ENCODE measurements at regions not wholly inside any gene's neighbourhood (a gene's known extent, or its start where the extent isn't known, plus 50 kb on each side); places are given as distances from the start of the nearest gene placed in this dataset.
"Not testable (repeated sequence)": the region's sequence is repeated elsewhere in the genome, so short reads cannot be mapped to it uniquely, and the experiment has no call there.

- DNase-seq (ENCODE audit: low read depth in 2 of 2) = no peak
Observed at GRCh38 chr1:189311915-189312314, 1165.7 kb downstream of the BRINP3 start.

- DNase-seq (ENCODE audit: low read depth in 2 of 2) = no peak
Observed at GRCh38 chr1:189312499-189312898, 1165.2 kb downstream of the BRINP3 start.

GRCh38 chr1:189313488-189313887 is 1164.2 kb downstream of the BRINP3 start:
- DNase-seq (ENCODE audit: low read depth in 2 of 2) = no peak

- DNase-seq (ENCODE audit: low read depth in 2 of 2) = no peak
Observed at GRCh38 chr1:189315035-189315901, 1162.4 kb downstream of the BRINP3 start.

GRCh38 chr1:189323091-189323490 is 1154.6 kb downstream of the BRINP3 start:
- no peak for DNase-seq (ENCODE audit: low read depth in 2 of 2)

GRCh38 chr1:189331071-189331470 is 1146.6 kb downstream of the BRINP3 start:
- not testable (repeated sequence) for DNase-seq (ENCODE audit: low read depth in 2 of 2)

- DNase-seq (ENCODE audit: low read depth in 2 of 2) = no peak
Observed at GRCh38 chr1:189336115-189337100, 1141.3 kb downstream of the BRINP3 start.

GRCh38 chr1:189349607-189350006 is 1128.1 kb downstream of the BRINP3 start:
- DNase-seq (ENCODE audit: low read depth in 2 of 2) = no peak

- no peak for DNase-seq (ENCODE audit: low read depth in 2 of 2)
Observed at GRCh38 chr1:189350983-189351616, 1126.6 kb downstream of the BRINP3 start.

GRCh38 chr1:189351960-189352359 is 1125.7 kb downstream of the BRINP3 start:
- DNase-seq (ENCODE audit: low read depth in 2 of 2) = no peak

- no peak for DNase-seq (ENCODE audit: low read depth in 2 of 2)
Observed at GRCh38 chr1:189356206-189356605, 1121.5 kb downstream of the BRINP3 start.

- no peak for DNase-seq (ENCODE audit: low read depth in 2 of 2)
Observed at GRCh38 chr1:189357317-189357716, 1120.3 kb downstream of the BRINP3 start.

- DNase-seq (ENCODE audit: low read depth in 2 of 2) = no peak
Observed at GRCh38 chr1:189369612-189370011, 1108.1 kb downstream of the BRINP3 start.

GRCh38 chr1:189374816-189375215 is 1102.8 kb downstream of the BRINP3 start:
- no peak for DNase-seq (ENCODE audit: low read depth in 2 of 2)

- no peak for DNase-seq (ENCODE audit: low read depth in 2 of 2)
Observed at GRCh38 chr1:189405419-189405818, 1072.2 kb downstream of the BRINP3 start.

GRCh38 chr1:189409774-189410173 is 1067.9 kb downstream of the BRINP3 start:
- DNase-seq (ENCODE audit: low read depth in 2 of 2) = no peak

- no peak for DNase-seq (ENCODE audit: low read depth in 2 of 2)
Observed at GRCh38 chr1:189424746-189425331, 1052.8 kb downstream of the BRINP3 start.

- no peak for DNase-seq (ENCODE audit: low read depth in 2 of 2)
Observed at GRCh38 chr1:189429610-189430009, 1048.1 kb downstream of the BRINP3 start.

- no peak for DNase-seq (ENCODE audit: low read depth in 2 of 2)
Observed at GRCh38 chr1:189431447-189431846, 1046.2 kb downstream of the BRINP3 start.

- DNase-seq (ENCODE audit: low read depth in 2 of 2) = no peak
Observed at GRCh38 chr1:189432753-189433152, 1044.9 kb downstream of the BRINP3 start.

- no peak for DNase-seq (ENCODE audit: low read depth in 2 of 2)
Observed at GRCh38 chr1:189434461-189434860, 1043.2 kb downstream of the BRINP3 start.

- DNase-seq (ENCODE audit: low read depth in 2 of 2) = no peak
Observed at GRCh38 chr1:189435398-189435797, 1042.3 kb downstream of the BRINP3 start.

All from stimulated activated CD8-positive, alpha-beta memory T cell treated with anti-CD3 and anti-CD28 coated beads, Interleukin-2, amount 100 ng/mL, for 48 hours (primary cell).